ENCODE measurements at regions not wholly inside any gene's neighbourhood (a gene's known extent, or its start where the extent isn't known, plus 50 kb on each side); places are given as distances from the start of the nearest gene placed in this dataset.
"Not testable (repeated sequence)": the region's sequence is repeated elsewhere in the genome, so short reads cannot be mapped to it uniquely, and the experiment has no call there.

GRCh38 chr2:211144078-211144477 is 587.7 kb downstream of the CPS1 start:
- no peak for DNase-seq (ENCODE audit: low read depth)

GRCh38 chr2:211144974-211145665 is 588.7 kb downstream of the CPS1 start:
- DNase-seq (ENCODE audit: low read depth): no peak

GRCh38 chr2:211149731-211150130 is 593.3 kb downstream of the CPS1 start:
- DNase-seq (ENCODE audit: low read depth): no peak

GRCh38 chr2:211157211-211157610 is 600.8 kb downstream of the CPS1 start:
- DNase-seq (ENCODE audit: low read depth): no peak

- DNase-seq (ENCODE audit: low read depth): peak; percentile 26
These were observed 601.6 kb downstream of the CPS1 start for GRCh38 chr2:211157856-211158463.

- DNase-seq (ENCODE audit: low read depth): no peak
These were observed 603.6 kb downstream of the CPS1 start for GRCh38 chr2:211159972-211160371.

- no peak for DNase-seq (ENCODE audit: low read depth)
These were observed 604.8 kb downstream of the CPS1 start for GRCh38 chr2:211161236-211161635.

- DNase-seq (ENCODE audit: low read depth): no peak
These were observed 606.5 kb downstream of the CPS1 start for GRCh38 chr2:211162911-211163310.

- DNase-seq (ENCODE audit: low read depth): no peak
These were observed 614.4 kb downstream of the CPS1 start for GRCh38 chr2:211170843-211171242.

GRCh38 chr2:211174021-211174420 is 617.6 kb downstream of the CPS1 start:
- DNase-seq (ENCODE audit: low read depth): no peak

GRCh38 chr2:211174631-211175030 is 618.2 kb downstream of the CPS1 start:
- no peak for DNase-seq (ENCODE audit: low read depth)

GRCh38 chr2:211175956-211176355 is 619.6 kb downstream of the CPS1 start:
- DNase-seq (ENCODE audit: low read depth): no peak

- no peak for DNase-seq (ENCODE audit: low read depth)
These were observed 620.2 kb downstream of the CPS1 start for GRCh38 chr2:211176514-211177141.

GRCh38 chr2:211181626-211182025 is 625.2 kb downstream of the CPS1 start:
- DNase-seq (ENCODE audit: low read depth): no peak

- no peak for DNase-seq (ENCODE audit: low read depth)
These were observed 631.2 kb downstream of the CPS1 start for GRCh38 chr2:211187602-211188001.

- DNase-seq (ENCODE audit: low read depth): no peak
These were observed 647.6 kb downstream of the CPS1 start for GRCh38 chr2:211203986-211204385.

GRCh38 chr2:211204456-211204855 is 648.1 kb downstream of the CPS1 start:
- DNase-seq (ENCODE audit: low read depth): no peak

GRCh38 chr2:211204902-211205301 is 648.5 kb downstream of the CPS1 start:
- no peak for DNase-seq (ENCODE audit: low read depth)

- no peak for DNase-seq (ENCODE audit: low read depth)
These were observed 649.0 kb downstream of the CPS1 start for GRCh38 chr2:211205358-211205757.

GRCh38 chr2:211205836-211206235 is 649.4 kb downstream of the CPS1 start:
- no peak for DNase-seq (ENCODE audit: low read depth)

- DNase-seq (ENCODE audit: low read depth): no peak
These were observed 659.8 kb downstream of the CPS1 start for GRCh38 chr2:211216221-211216620.

- DNase-seq (ENCODE audit: low read depth): not testable (repeated sequence)
These were observed 663.1 kb downstream of the CPS1 start for GRCh38 chr2:211219548-211219947.

GRCh38 chr2:211225784-211226183 is 669.4 kb downstream of the CPS1 start:
- DNase-seq (ENCODE audit: low read depth): no peak

- DNase-seq (ENCODE audit: low read depth): no peak
These were observed 672.2 kb downstream of the CPS1 start for GRCh38 chr2:211228559-211228958.

All from activated T-helper 9 cell treated with anti-CD3 and anti-CD28 coated beads, Interleukin-2, amount 50 U/mL, for 16 hours (primary cell).